ENCODE measurements at regions not wholly inside any gene's neighbourhood (a gene's known extent, or its start where the extent isn't known, plus 50 kb on each side); places are given as distances from the start of the nearest gene placed in this dataset.

DNA sequence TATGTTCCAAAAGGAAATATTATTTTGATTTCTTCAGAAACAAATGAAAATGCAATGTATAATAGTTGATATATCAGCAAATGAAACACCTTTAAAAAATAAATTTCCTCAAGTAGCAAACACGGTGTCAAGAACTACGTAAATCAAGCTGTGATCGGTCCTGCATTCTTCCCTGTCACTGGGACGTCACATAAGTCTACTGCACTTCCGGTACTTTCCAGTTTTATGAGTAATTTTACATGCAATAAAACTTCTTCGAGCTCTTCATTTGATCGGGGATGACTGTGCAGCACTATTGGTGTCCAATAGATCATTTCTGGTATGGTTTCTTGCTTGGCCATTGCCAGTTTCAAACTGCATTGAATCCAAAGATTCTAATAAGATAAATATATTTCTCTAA, 114.0 kb upstream of the VEGFC start:
- Histone ChIP-seq H3K4me3 (replicated peaks in 1 of 3; ENCODE audit: insufficient read depth in 1 of 3, low read depth in 2 of 3, low read length in 3 of 3) (no peak overlapping the region), H3K27ac (ENCODE audit: extremely low read length, insufficient read depth, low read length) (no peak overlapping the region), H3K9ac (ENCODE audit: insufficient read depth, low read depth, low read length) (no peak overlapping the region), H3K9me3 (ENCODE audit: low read length) (no peaks in the 10 kb centered on the region), H4K20me1 (ENCODE audit: insufficient read depth, low read length) (no peaks in the 10 kb centered on the region), H3K79me2 (ENCODE audit: insufficient read depth, low read length) (no peaks in the 10 kb centered on the region), H3K4me1 (ENCODE audit: insufficient read depth, low read length) (no peaks in the 10 kb centered on the region), H2AFZ (ENCODE audit: low read length) (no peak overlapping the region), H3K4me2 (ENCODE audit: low read depth, low read length) (no peak overlapping the region), H3K27me3 (ENCODE audit: control insufficient read depth in 1 of 2, insufficient read depth in 2 of 2, low read length in 2 of 2) (no peaks in the 10 kb centered on the region), H3K36me3 (replicated peaks in 1 of 2; ENCODE audit: control insufficient read depth in 1 of 2, insufficient read depth in 2 of 2, low read length in 2 of 2) (no peaks in the 10 kb centered on the region)
- WGBS (ENCODE audit: low lambda C conversion rate): 3% methylated on average over 7 of the region's 7 CpGs
- BruUV-seq (replicated peaks): no TSS peak
- in situ Hi-C loops (cut with HindIII; ENCODE audit: extremely low pct_ligation_motif_present, low pct_unique_long_range_greater_than_20kb): no loop called here
- ATAC-seq (no peak), DNase-seq (ENCODE audit: low spot score) (no peak), FAIRE-seq (no peak)
- ChIA-PET POLR2A (no interaction called here), CTCF (ENCODE audit: low intra/inter-chr PET ratio, low total read pairs) (no interaction called here)
- intact Hi-C loops (cut with micrococcal nuclease; ENCODE audit: unreplicated experiment): no loop called here
- 0 out of 2 replicates have a peak, but pooled peaks have one; percentile 14 for TF ChIP-seq CREB1 (IDR thresholded peaks at IDR 0.05)
- TF ChIP-seq CREB1 (CRISPR knock-in tag; IDR thresholded peaks at IDR 0.05): no peak
- no peak for TF ChIP-seq MYC (CRISPR knock-in tag; IDR thresholded peaks at IDR 0.05; ENCODE audit: borderline replicate concordance)

DNA sequence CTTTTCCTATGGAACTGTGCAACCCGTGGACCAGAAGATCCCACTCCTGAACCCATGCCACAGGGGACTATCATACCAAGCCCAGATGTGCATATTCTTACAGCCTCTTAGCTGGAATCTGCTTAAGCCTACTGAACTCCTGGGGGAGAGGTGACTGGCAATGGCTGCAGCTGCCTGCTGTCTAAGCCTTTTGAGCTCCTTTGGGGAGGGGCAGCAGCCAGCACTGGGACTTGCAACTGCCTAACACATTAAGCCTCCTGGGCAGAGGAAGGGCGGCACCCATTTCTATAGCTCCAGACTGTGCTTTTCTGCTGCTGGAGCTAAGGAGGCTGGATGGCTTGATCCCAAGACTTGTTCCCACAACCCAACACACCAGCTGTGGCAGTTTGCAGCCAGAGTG, 117.9 kb upstream of the VEGFC start:
- no peak for ATAC-seq
- no peak for FAIRE-seq
- DNase-seq (ENCODE audit: low spot score): no peak
- in situ Hi-C loops (cut with HindIII; ENCODE audit: extremely low pct_ligation_motif_present, low pct_unique_long_range_greater_than_20kb): no loop called here
- ChIA-PET CTCF (ENCODE audit: low intra/inter-chr PET ratio, low total read pairs) (no interaction called here), POLR2A (no interaction called here)
- no peak overlapping the region for H3K9ac ChIP-seq (ENCODE audit: insufficient read depth, low read depth, low read length)
- no TSS peak for BruUV-seq (replicated peaks)
- no peaks in the 10 kb centered on the region for H3K36me3 ChIP-seq (replicated peaks in 1 of 2; ENCODE audit: control insufficient read depth in 1 of 2, insufficient read depth in 2 of 2, low read length in 2 of 2)
- H3K9me3 ChIP-seq (ENCODE audit: low read length): peaks cover 7% of the 10 kb centered on the region; the same call in 1 of the 2 replicates
- no peaks in the 10 kb centered on the region for H3K27me3 ChIP-seq (ENCODE audit: control insufficient read depth in 1 of 2, insufficient read depth in 2 of 2, low read length in 2 of 2)
- intact Hi-C loops (cut with micrococcal nuclease; ENCODE audit: unreplicated experiment): no loop called here
- no peak overlapping the region for H3K4me3 ChIP-seq (replicated peaks in 1 of 3; ENCODE audit: insufficient read depth in 1 of 3, low read depth in 2 of 3, low read length in 3 of 3)
- H3K79me2 ChIP-seq (ENCODE audit: insufficient read depth, low read length): no peaks in the 10 kb centered on the region
- TF ChIP-seq TBX3 (IDR thresholded peaks at IDR 0.05; ENCODE audit: borderline replicate concordance): no peak
- no peak for TF ChIP-seq ELF1 (CRISPR knock-in tag; IDR thresholded peaks at IDR 0.05)
- no peak for TF ChIP-seq ZBTB1 (CRISPR knock-in tag; IDR thresholded peaks at IDR 0.05; ENCODE audit: borderline replicate concordance)
- TF ChIP-seq TAF15 (IDR thresholded peaks at IDR 0.05; ENCODE audit: low read depth, low read length, poor library complexity, severe bottlenecking): no peak
- TF ChIP-seq, protein P1, sequence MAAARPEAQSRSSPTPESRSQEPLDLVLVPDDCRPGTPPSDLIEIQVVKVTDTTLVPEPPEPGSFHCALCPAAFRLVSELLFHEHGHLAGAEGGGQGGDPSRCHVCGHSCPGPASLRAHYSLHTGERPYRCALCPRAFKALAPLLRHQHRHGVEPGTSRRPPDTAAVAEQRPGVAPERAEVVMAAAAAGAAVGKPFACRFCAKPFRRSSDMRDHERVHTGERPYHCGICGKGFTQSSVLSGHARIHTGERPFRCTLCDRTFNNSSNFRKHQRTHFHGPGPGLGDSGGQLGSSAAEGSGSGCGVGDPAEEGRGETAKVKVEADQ (CRISPR knock-in tag; IDR thresholded peaks at IDR 0.05; ENCODE audit: borderline replicate concordance): no peak
- TF ChIP-seq ZNF232 (CRISPR knock-in tag; IDR thresholded peaks at IDR 0.05; ENCODE audit: borderline replicate concordance): no peak
- TF ChIP-seq WIZ (CRISPR knock-in tag; IDR thresholded peaks at IDR 0.05): no peak
- no peak for TF ChIP-seq ZNF616 (CRISPR knock-in tag; IDR thresholded peaks at IDR 0.05; ENCODE audit: low read depth)
- no peak for TF ChIP-seq GABPB1 (CRISPR knock-in tag; IDR thresholded peaks at IDR 0.05)
- no peak for TF ChIP-seq GZF1 (CRISPR knock-in tag; IDR thresholded peaks at IDR 0.05)
- TF ChIP-seq KDM6A (CRISPR knock-in tag; IDR thresholded peaks at IDR 0.05; ENCODE audit: low read depth): no peak
- no peak for TF ChIP-seq NFE2 (CRISPR knock-in tag; IDR thresholded peaks at IDR 0.05)
- no peak for TF ChIP-seq RFXAP (CRISPR knock-in tag; IDR thresholded peaks at IDR 0.05; ENCODE audit: borderline replicate concordance)
- no peak for TF ChIP-seq SOX5 (CRISPR knock-in tag; IDR thresholded peaks at IDR 0.05; ENCODE audit: borderline replicate concordance)
- no peak for TF ChIP-seq MIXL1 (CRISPR knock-in tag; IDR thresholded peaks at IDR 0.05)
- TF ChIP-seq ZNF879 (CRISPR knock-in tag; IDR thresholded peaks at IDR 0.05): no peak
- no peak for TF ChIP-seq AKAP8 (CRISPR knock-in tag; IDR thresholded peaks at IDR 0.05)
- no peaks in the 10 kb centered on the region for H4K20me1 ChIP-seq (ENCODE audit: insufficient read depth, low read length)
- no peak overlapping the region for H2AFZ ChIP-seq (ENCODE audit: low read length)
- 0% methylated on average over 1 of the region's 2 CpGs for WGBS (ENCODE audit: low lambda C conversion rate)
- H3K27ac ChIP-seq (ENCODE audit: extremely low read length, insufficient read depth, low read length): no peak overlapping the region
- H3K4me2 ChIP-seq (ENCODE audit: low read depth, low read length): no peak overlapping the region
- H3K4me1 ChIP-seq (ENCODE audit: insufficient read depth, low read length): no peaks in the 10 kb centered on the region
